Left ventricle myocardium inferior (tissue), 1 donor: ENCODE measurements at regions not wholly inside any gene's neighbourhood (a gene's known extent, or its start where the extent isn't known, plus 50 kb on each side); places are given as distances from the start of the nearest gene placed in this dataset.

ENCODE experiments used
- DNase-seq: peaks from one replicate; pipeline ENCODE4 v3.0.0-alpha.2; 2020
- H3K27ac ChIP-seq: fragments of 200-600 bp; replicated peaks from 2 replicates; pipeline ENCODE4 v1.8.0; 2021
- H3K27me3 ChIP-seq: fragments of 200-600 bp; 2 replicates; pipeline ENCODE4 v1.8.0; 2021; ENCODE audit warnings: low read depth
- H3K36me3 ChIP-seq: fragments of 200-600 bp; 2 replicates; pipeline ENCODE4 v1.8.0; 2021
- H3K4me1 ChIP-seq: fragments of 200-600 bp; 2 replicates; pipeline ENCODE4 v1.8.0; 2021
- H3K4me3 ChIP-seq: fragments of 200-600 bp; 2 replicates; pipeline ENCODE4 v1.8.0; 2021; ENCODE audit warnings: mild to moderate bottlenecking, moderate library complexity
- H3K9me3 ChIP-seq: fragments of 200-600 bp; replicated peaks from 2 replicates; pipeline ENCODE4 v1.8.0; 2021
- CTCF ChIP-seq: fragments of 200-600 bp; IDR thresholded peaks from 2 replicates; pipeline ENCODE4 v1.8.0; 2021; ENCODE audit warnings: antibody characterized with exemption, mild to moderate bottlenecking, borderline replicate concordance
- intact Hi-C: fragments of 100-400 bp; cut with micrococcal nuclease; formaldehyde crosslinking; loops from one replicate; pipeline ENCODE4 v1.11.0; 2022
- donor health status: DM: no; HTN: yes; CAD: no; lungs with severe emphysema.

GRCh38 chr11:91261513-91261912 lies 963.1 kb upstream of the FAT3 start:
- Histone ChIP-seq H3K36me3 (no peaks in the 10 kb centered on the region), H3K27me3 (no peaks in the 10 kb centered on the region), H3K4me1 (no peaks in the 10 kb centered on the region), H3K27ac (no peak overlapping the region), H3K9me3 (no peaks in the 10 kb centered on the region), H3K4me3 (no peak overlapping the region)
- intact Hi-C loops = no loop called here
- DNase-seq = no peak
- no peak for TF ChIP-seq CTCF

GRCh38 chr11:91258876-91259275 lies 965.7 kb upstream of the FAT3 start:
- no peak overlapping the region for H3K4me3 ChIP-seq
- H3K36me3 ChIP-seq = no peaks in the 10 kb centered on the region
- no peak for DNase-seq
- H3K9me3 ChIP-seq = no peaks in the 10 kb centered on the region
- TF ChIP-seq CTCF = no peak
- no peaks in the 10 kb centered on the region for H3K4me1 ChIP-seq
- H3K27me3 ChIP-seq = no peaks in the 10 kb centered on the region
- H3K27ac ChIP-seq = no peak overlapping the region
- intact Hi-C loops = no loop called here

GRCh38 chr11:91257667-91258066 lies 967.0 kb upstream of the FAT3 start:
- no peaks in the 10 kb centered on the region for H3K36me3 ChIP-seq
- TF ChIP-seq CTCF = no peak
- no peak overlapping the region for H3K27ac ChIP-seq
- no peak overlapping the region for H3K4me3 ChIP-seq
- H3K27me3 ChIP-seq = no peaks in the 10 kb centered on the region
- no peaks in the 10 kb centered on the region for H3K4me1 ChIP-seq
- DNase-seq = no peak
- H3K9me3 ChIP-seq = no peaks in the 10 kb centered on the region
- intact Hi-C loops = no loop called here

- Histone ChIP-seq H3K27ac (no peak overlapping the region), H3K9me3 (peaks cover 6% of the 10 kb centered on the region), H3K4me1 (no peaks in the 10 kb centered on the region), H3K36me3 (no peaks in the 10 kb centered on the region), H3K27me3 (no peaks in the 10 kb centered on the region), H3K4me3 (no peak overlapping the region)
- intact Hi-C loops = no loop called here
- TF ChIP-seq CTCF = peak; percentile 75
- DNase-seq = no peak
Measured at GRCh38 chr11:91248199-91248807, 976.3 kb upstream of the FAT3 start.

GRCh38 chr11:91247009-91247735 lies 977.4 kb upstream of the FAT3 start:
- no peaks in the 10 kb centered on the region for H3K27me3 ChIP-seq
- intact Hi-C loops = no loop called here
- no peaks in the 10 kb centered on the region for H3K36me3 ChIP-seq
- no peak overlapping the region for H3K27ac ChIP-seq
- no peak for TF ChIP-seq CTCF
- peaks cover 2% of the 10 kb centered on the region for H3K9me3 ChIP-seq
- no peak for DNase-seq
- H3K4me1 ChIP-seq = no peaks in the 10 kb centered on the region
- H3K4me3 ChIP-seq = no peak overlapping the region
